HG03432 (cell line): ENCODE measurements at regions not wholly inside any gene's neighbourhood (a gene's known extent, or its start where the extent isn't known, plus 50 kb on each side); places are given as distances from the start of the nearest gene placed in this dataset.
"Not testable (repeated sequence)": the region's sequence is repeated elsewhere in the genome, so short reads cannot be mapped to it uniquely, and the experiment has no call there.

Experiments
- ATAC-seq: cut with Tn5 transposase; IDR thresholded peaks from one replicate; pipeline ENCODE4 v1.9.1; 2021; ENCODE audit warnings: mild to moderate bottlenecking, moderate library complexity; ENCODE audit not compliant: unreplicated experiment

DNA sequence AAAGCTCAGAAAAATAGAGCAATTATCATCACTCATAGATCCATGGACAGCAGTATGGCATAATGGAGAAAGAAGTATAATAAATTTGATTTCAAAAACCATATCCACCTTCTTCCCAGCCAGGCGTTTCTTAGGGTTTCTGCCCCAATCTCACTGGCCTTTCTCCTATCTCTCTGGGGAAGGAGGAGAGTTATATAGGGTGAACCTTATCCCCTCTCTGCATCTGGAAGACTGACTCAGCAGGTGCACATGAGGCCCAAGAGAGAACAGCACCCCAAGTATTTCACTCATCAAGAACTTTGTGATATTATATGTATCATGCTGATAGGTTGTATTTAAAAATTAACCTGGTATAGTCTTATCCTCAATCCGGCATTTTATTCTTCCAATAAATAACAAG lies 318.8 kb upstream of the RASGEF1B start:
- no peak for ATAC-seq

DNA sequence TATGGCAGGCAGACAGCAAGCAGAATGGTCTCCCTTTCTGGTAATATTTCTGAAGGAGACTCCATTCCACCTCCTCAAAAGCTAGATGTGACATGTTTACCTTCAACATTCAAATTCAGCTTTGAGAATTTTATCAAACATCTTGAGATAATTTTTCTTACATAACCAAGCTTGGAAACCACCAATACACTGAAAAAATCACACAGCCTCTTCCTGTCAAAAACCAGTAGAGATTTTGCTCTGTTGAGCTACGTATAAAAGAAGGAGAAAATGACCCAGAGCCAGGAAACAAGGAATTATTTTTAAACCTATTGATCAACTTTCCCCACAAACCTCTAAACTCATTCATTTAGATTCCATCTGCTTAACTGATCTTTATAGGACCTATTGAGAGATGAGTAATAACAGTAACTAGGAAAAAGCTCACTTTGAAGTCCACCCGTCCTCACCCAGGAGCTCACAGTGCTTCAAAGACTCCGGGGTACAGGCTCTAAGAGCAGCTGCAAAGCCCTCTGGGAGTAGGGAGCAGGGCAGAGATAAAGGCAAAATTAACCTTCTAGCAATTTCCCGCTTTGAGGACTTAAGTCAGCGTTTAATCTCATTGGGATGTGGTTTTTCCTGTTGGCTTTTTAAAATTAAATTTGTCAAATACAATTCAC lies 318.2 kb upstream of the RASGEF1B start:
- no peak for ATAC-seq

DNA sequence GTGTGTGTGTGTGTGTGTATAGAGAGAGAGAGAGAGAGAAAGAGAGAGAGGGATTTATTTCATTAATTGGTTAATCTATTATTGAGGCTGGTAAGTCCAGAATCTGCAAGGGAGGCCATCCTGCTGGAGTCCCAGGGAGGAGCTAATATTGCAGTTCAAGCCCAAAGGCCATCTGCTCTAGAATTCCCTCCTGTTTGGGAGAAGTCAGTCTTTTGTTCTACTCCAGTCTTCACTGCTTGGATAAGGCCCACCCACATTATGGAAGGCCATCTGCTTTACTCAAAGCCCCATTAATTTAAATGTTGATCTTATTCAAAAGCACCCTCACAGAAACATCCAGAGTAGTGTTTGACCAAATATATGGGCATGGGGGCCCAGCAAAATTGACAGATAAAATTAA lies 317.5 kb upstream of the RASGEF1B start:
- ATAC-seq = no peak

DNA sequence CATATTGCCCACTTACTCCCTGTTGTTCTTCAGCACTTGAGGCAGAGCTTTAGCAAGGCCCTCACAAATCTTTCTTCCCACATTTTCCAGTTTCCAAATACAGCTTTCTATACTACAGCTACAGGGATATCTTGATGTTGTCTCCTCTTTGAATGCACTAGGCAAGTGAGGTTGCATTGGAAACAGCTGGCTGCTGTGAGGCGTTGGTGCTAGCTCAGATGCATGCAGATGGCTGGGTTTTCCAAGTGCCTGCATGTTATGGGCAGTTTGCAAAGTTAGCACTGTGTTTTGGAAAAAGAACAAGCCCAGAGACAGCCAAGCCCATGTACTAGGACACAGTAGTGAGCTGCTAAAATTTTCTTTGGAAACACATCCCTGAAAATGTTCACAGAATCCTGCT lies 315.1 kb upstream of the RASGEF1B start:
- ATAC-seq = no peak

DNA sequence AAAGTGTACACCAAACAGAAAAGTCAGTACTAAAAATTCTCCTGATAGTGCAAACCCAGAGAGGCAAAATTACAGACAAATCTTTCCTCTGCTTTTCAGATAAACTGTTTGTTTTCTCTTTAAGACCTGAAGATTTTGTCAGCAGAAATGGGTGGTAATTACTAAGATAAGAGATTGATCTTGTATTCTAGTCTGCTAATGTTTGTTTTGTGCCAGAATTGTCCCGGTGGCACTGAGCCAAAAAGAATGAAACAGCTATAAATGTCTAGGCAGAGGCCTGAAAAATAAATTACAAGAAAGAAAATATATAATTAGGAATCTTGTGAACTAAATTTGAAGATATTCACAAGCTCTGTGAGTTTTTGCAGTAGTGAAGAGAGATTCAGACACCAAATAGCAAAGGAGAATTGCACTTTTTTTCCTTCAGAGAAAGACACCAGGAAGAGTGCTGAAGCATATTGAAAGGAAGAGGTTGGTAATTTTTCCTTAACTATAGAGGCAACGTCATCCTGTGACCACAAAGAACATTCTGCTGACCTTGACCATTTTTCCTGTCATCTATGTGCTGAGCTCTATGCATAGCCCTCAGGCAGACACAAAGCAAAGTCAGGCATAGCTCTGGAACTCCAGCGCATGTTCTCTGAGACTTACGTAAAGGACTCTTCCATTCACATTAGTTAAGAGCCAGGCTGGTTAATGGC lies 314.5 kb upstream of the RASGEF1B start:
- ATAC-seq = no peak

DNA sequence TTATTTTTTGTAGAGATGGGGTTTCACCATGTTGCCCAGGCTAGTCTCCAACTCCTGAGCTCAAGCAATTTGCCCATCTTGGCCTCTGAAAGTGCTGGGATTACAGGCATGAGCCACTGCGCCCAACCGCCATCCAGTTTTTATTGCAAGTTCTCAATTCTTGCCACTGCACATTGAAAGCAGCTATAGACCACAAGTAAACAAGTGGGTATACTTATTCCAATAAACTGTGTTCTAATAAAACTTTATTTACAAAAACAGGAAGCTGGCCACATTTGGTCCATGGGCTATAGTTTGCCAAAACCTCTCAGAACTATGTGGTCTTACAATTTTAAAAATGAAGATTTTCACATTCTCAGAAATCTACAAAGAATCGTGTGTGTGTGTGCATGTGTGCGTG lies 313.6 kb upstream of the RASGEF1B start:
- no peak for ATAC-seq

DNA sequence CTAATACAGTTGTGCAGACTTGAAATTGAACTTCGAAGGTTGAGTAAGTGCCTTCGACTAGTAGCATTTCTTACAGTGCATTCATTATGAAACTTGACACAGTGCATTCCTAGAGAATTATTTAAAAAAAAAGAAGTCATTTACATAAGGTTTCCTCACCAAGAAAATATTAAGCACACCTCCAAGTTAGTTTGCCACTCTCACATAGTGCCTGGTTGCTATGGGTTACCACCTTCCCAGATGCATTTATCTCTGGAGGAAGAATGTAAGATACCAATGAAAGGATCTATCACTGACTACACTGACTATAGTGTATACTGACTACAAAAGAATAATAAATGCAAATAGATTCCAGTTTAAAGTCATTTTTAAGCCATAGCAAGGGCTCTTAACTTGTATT lies 311.9 kb upstream of the RASGEF1B start:
- no peak for ATAC-seq

DNA sequence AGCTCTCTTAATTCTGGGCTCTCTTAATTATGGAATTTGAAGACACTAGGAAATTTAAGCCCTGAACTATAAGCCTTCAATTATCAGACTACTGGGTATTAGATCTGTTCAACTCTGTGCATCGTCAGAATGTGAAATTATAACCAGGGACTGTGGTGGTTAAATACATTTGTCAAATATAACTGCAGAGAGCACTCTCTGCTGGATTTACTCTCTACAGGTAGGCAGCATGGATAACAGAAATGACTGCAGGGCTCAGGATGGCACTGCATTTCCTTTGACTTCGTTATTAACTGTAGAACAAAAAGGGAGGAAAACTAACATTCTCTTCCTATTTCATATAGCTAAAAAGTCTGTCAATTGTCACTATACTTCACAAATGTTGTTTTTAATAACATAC lies 310.1 kb upstream of the RASGEF1B start:
- no peak for ATAC-seq

DNA sequence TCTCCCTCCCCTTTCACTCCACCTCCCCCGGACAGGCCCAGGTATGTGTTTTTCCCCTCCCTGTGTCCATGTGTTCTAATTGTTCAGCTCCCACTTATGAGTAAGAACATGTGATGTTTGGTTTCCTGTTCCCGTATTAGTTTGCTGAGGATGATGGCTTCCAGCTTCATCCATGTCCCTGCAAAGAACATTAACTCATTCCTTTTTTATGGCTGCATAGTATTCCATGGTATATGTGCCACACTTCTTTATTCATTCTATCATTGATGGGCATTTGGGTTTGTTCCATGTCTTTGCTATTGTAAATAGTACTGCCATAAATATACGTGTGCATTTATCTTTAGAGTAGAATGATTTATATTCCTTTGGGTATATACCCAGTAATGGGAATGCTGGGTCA lies 306.0 kb upstream of the RASGEF1B start:
- not testable (repeated sequence) for ATAC-seq

DNA sequence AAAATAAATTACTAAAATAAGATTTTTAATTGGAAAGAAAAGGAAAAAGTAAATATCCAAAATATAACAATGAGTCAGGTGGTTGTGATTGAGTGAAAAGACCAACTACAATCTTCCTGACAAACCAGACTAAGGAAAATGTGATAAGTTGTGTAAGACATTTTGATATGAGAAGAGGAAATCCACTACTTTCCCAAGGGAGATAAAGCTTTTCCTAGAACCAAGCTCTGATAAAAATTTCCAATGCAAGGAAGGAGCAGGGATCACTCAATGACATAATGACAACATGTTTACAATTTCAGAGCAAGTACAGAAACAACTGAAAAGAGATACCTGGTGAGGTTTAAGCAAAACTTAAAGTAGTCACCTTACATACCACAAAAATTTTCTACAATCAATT lies 305.1 kb upstream of the RASGEF1B start:
- ATAC-seq = no peak

DNA sequence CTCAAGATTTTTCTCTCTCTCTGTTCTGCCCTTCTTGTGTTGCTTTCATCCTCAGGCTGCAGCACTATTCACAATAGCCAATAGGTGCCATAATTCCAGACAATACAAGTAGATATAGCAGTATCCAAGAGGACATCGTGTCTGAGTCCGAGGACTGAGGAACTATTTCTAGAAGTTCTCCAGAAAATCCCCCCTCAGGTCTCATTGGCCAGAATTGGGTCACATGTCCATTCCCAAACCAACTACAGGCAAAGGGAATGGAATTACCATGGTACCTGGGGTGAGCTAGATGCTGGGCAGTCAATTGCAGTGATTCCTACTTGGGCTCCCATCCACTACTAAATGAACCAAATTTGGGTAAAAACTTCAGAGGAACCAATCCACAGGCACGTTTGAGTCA lies 301.9 kb upstream of the RASGEF1B start:
- no peak for ATAC-seq

DNA sequence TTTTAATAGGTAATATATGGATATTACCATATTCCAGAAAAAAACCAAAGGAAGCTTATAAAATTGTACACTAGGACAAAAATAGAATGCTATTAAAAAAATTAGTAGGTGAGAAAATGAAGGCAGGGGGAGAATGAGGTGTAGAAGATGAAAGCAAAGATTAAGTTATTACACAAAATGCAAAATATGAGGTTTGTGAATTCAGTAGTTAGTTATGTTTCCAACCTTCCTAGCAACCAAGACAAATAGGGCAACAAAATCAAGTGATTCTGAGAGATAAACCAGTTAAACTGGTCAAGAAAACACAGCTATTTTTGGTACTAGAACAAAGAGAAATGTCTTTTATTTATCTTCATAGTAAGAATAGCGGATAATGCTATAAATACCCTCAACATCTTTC lies 300.0 kb upstream of the RASGEF1B start:
- ATAC-seq = no peak

DNA sequence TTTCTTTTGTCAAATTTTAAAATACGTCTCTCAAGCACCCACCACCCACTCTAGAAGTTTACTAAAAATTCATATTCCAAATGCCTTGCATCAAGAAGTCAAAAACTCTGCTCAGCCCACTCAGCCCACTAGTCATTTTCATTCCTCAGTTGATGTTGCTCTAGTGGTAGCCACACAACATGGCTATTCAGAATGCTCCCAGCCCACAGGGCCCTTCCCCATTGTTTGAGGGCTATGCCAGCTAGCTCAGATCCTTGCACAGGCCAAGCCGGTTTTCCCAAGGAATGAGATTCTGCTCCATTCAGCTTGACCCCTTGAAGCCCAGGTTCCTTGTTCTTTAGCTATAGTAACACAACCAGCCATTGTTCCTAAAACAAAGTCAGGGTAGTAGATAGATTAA lies 297.5 kb upstream of the RASGEF1B start:
- no peak for ATAC-seq

DNA sequence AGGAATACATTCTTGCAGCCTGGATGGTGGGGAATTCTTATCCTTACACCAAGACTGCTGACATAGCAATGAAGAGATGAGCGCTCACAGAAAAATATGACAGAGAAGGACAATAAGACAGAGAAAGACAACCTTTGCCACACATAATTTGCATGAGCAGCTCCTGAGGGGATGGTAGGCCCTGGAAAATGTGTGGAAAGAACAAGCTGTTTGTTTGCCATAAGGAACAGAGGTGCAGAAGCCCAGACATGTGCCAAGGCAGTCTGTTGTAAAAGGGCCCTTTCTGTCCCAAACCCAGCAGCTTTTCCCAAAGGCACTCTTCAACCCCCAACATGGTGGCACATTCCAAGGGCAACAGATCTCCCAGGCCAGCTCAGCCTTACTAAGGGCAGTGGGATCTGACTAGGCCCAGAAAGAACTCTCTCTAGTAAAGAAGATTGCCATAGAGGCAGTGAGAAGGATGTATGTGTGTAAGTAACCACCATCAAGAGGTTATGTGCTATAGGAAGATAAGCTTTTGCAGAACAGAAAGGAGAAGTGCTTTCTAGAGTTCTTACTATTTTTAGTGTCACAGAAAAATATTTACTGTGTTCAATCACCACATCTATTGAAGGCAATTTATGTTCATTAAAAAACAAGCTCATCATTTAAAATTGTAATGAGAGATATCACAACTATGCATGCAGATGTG lies 287.0 kb upstream of the RASGEF1B start:
- ATAC-seq = no peak

DNA sequence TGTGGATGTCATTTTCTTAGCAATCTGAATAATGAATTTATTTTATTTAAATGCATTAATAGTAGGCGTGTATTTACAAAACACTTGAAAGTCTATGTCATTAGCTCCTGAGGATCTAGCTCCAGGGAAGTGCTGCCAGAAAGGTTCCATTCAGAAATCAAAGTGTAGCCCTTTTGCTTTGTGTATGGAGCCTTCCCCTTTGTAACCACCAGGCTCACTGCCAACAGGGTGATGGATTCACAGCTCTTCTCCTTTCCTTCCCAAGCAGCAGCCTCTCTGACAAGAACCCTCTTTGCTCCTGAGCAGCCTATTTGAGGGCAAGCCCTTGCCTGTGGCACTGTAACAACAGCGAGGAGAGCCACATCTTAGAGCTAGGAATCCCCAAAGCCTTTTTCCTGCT lies 286.0 kb upstream of the RASGEF1B start:
- no peak for ATAC-seq

DNA sequence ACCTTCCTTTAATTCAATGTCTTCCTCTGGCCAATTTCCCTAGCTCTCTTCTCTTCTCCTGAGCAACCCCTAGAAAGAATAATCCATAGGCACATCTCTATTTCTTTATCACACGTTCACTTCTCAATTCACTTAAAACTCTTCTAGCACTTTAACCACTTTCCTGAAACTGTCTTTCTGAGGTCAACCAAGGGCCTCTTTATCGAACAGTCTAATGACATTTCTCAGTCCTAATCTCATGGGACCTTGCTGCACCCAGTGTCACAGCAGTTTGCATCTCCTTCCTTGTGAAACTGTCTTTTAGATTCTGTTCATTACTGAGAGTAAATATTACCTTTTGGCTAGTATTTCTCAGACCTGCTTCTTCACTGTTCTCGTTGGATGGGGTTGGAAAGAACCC lies 285.3 kb upstream of the RASGEF1B start:
- ATAC-seq = peak; percentile 92

DNA sequence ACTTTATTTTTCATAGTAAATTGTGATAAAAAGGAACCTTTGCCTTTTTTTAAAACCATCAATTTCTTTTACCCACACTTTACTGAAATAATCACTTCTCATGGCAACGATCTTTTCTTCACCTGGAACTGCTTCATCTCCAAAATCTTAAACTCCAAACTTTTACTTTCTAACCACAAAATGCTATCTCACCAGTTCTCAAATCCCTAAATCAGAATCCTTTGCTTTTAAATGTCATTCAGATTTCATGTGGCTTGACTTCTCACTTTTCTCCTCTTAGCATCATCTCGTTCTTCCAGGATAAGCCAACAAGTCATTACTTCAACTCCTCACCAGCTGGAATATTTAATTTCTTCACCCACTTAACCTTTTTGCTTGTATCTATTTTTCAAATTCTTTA lies 284.3 kb upstream of the RASGEF1B start:
- no peak for ATAC-seq

DNA sequence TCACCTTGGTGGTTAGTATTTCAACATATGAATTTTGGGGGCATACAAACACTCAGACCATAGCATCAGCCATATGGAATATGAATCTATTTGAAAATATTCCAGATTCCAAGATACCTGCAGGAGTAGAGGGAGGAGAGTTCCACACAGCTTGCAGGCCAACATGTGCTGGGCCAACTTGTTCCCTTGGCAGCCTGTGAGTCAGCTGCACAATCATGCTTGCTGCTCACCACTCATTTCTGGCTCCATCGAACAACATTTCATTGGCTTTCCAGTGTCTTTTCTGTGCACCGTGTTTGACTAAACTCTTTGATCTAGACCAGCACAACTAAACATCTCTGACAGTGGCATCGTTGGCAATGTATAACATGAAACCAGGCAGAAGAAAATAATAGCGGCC lies 282.5 kb upstream of the RASGEF1B start:
- no peak for ATAC-seq

DNA sequence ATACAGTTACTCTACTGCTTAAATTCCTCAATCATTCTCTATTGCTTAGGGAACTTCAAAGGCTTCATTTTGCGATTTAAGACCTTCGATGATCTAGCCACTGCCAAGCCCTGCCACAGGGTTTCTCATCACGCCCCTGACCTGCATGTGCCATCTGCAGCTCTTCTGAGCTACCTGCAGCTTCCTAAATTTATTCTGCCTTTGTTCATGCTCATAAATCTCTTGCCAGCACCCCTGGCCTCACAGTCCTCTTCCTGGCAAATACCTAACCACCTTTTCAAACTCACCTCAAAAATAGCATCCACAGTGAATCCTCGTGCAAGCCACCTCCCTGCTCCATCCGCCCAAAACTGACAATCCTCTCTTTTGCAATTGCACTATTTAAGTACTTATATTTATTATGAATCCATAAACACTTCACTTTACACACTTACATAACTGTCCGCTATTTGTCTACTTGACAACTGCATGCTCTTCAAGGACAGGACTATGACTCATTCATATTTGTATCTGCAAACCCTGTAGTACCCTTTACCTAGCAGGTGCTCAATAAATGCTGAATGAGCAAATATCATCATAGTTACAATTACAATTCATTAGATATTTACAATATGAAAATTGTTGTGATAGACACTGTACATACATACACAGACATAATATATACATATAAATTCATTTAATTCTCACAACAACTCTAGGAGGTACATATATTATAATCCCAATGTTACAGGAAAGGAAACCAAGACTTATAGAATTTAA lies 280.0 kb upstream of the RASGEF1B start:
- ATAC-seq = no peak

DNA sequence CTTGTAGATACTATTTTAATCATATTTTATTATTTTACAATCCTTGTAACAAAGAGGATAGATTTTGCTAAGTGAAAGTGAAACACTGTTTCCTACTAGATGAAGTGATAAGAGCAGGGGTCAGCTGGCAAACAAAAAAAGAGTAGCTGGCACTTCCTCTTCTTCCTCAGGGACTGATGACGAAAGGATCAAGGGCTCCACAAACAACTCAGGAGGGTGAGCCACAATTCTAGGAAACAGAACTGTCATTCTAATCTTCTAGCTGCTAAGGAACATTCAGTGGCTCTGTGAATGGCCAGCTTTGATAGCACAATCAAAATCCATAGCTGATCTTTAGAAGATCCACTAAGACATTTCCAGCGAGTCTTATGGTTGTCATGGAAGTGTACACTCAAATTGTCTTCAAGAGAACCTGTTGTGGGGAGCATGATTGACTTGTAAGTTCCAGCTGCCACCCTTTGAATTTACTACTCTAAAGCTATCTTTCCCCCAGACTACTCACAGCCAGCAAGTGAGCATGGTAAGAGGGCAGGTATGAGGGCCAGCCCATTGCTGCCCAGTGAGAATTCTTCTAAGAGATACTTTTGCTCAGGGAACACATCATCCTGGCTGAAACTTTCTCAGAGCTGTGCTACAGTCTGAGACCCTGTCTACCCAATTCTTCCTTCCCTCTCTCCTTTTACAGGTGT lies 275.7 kb upstream of the RASGEF1B start:
- no peak for ATAC-seq

DNA sequence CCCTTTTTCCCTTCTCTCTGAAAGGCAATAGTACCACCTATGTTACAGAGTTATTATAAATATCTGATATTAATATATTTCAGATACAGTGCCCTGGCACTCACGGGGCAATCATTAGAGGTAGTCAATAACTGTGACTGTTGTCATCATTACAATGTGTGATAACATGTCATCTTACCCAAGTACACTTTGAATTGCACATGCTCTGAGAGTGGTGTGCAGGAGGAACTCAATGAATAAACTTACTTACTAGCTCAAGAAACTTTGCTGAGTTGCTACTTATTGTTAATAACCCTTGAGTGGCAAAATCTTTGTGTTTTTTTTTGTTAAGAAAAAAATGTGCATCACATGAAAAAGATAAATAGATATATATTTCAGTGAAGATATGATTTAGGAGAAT lies 275.1 kb upstream of the RASGEF1B start:
- ATAC-seq = no peak
